Caco-2 (cell line): ENCODE measurements at regions not wholly inside any gene's neighbourhood (a gene's known extent, or its start where the extent isn't known, plus 50 kb on each side); places are given as distances from the start of the nearest gene placed in this dataset.

Experiments
- BruUV-seq: library from RNA; stranded (reverse); fragments of 400-500 nt; replicated peaks from 2 replicates; lab custom pipeline; 2021; lab: Mats Ljungman, UMichigan
- CTCF ChIA-PET: fragments of 300-600 bp; sonication (Branson Sonifier 250); formaldehyde crosslinking; loops from one replicate; lab custom pipeline; 2022; ENCODE audit warnings: antibody characterized with exemption; lab: Charles Lee
- POLR2A ChIA-PET: fragments of 300-600 bp; sonication (Branson Sonifier 250); formaldehyde crosslinking; loops from one replicate; lab custom pipeline; 2022; ENCODE audit warnings: antibody characterized with exemption; lab: Charles Lee
- DNase-seq, 2 experiments: peaks; one replicate each; pipeline versions ENCODE4 v3.0.0 to v3.0.0-alpha.2; 2020 to 2022
- H3K27me3 ChIP-seq: replicated peaks from 2 replicates; pipeline ENCODE4 v1.6.0; 2011; ENCODE audit warnings: low read length; ENCODE audit not compliant: control insufficient read depth, insufficient read depth
- H3K36me3 ChIP-seq: 2 replicates; pipeline ENCODE4 v1.5.1; 2011; ENCODE audit warnings: low read length; ENCODE audit not compliant: control insufficient read depth, insufficient read depth
- H3K4me1 ChIP-seq: fragments of 250-450 bp; sonication (Bioruptor Pico); 2 replicates; pipeline ENCODE4 v1.5.1; 2020; ENCODE audit warnings: mild to moderate bottlenecking
- H3K4me3 ChIP-seq: 2 replicates; pipeline ENCODE4 v1.5.1; 2011; ENCODE audit warnings: low read depth, mild to moderate bottlenecking, control low read depth, low read length
- H3K9me3 ChIP-seq: fragments of 250-450 bp; sonication (Bioruptor Pico); 2 replicates; pipeline ENCODE4 v1.5.1; 2020; ENCODE audit warnings: mild to moderate bottlenecking, moderate library complexity
- H3K27ac Mint-ChIP-seq: one replicate; pipeline ENCODE4 v1.8.0; 2022; ENCODE audit warnings: mixed read lengths; ENCODE audit not compliant: unreplicated experiment
- H3K27me3 Mint-ChIP-seq: one replicate; pipeline ENCODE4 v1.8.0; 2022; ENCODE audit warnings: mixed read lengths; ENCODE audit not compliant: insufficient read depth, unreplicated experiment
- H3K36me3 Mint-ChIP-seq: one replicate; pipeline ENCODE4 v1.8.0; 2022; ENCODE audit warnings: mild to moderate bottlenecking, mixed read lengths; ENCODE audit not compliant: insufficient read depth, unreplicated experiment
- H3K4me1 Mint-ChIP-seq: one replicate; pipeline ENCODE4 v1.8.0; 2022; ENCODE audit warnings: low read depth, mixed read lengths; ENCODE audit not compliant: unreplicated experiment
- H3K4me3 Mint-ChIP-seq: one replicate; pipeline ENCODE4 v1.8.0; 2022; ENCODE audit warnings: mild to moderate bottlenecking, moderate library complexity, mixed read lengths; ENCODE audit not compliant: unreplicated experiment
- H3K9me3 Mint-ChIP-seq: one replicate; pipeline ENCODE4 v1.8.0; 2022; ENCODE audit warnings: mixed read lengths; ENCODE audit not compliant: unreplicated experiment
- intact Hi-C: fragments of 100-400 bp; cut with micrococcal nuclease; formaldehyde crosslinking; loops from one replicate; pipeline ENCODE4 v1.10.0; 2022; ENCODE audit not compliant: unreplicated experiment
- TF ChIP-seq, protein P1 (sequence below), 2 experiments: fragments of 200-600 bp in 1 of 2; IDR thresholded peaks; 1 replicate in 1 of 2; 2 replicates in 1 of 2; pipeline versions ENCODE4 v1.5.1 to v1.8.0; 2011 to 2022; ENCODE audit warnings: antibody characterized with exemption in 1 of 2, control low read depth in 1 of 2, inconsistent platforms in 1 of 2, low read depth in 1 of 2, low read length in 1 of 2, mild to moderate bottlenecking in 1 of 2, moderate library complexity in 1 of 2; ENCODE audit not compliant: insufficient read depth in 1 of 2, severe bottlenecking in 1 of 2, unreplicated experiment in 1 of 2

DNA sequence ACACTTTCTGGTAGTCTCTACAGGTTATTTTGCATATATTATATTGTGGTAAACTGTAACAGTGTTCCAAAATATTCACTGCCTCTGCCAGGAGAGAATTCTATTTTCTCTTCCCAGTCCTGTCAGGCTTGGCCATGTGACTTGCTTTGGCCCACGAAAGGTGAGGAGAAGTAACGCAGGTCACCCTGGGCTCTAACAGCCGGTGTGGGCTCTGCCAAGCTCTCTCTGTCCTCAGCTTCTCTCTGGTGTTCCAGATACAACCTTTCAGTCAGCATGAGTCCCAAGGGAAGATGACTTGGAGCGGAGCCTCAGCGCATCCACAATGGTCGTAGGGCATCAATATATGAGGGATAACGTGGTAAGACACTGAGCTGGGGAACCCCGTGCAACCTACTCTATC is 113.0 kb upstream of the RREB1 start:
- peaks cover 13% of the 10 kb centered on the region for H3K4me1 ChIP-seq
- Mint-ChIP-seq H3K36me3 (no peaks in the 10 kb centered on the region), H3K9me3 (no peaks in the 10 kb centered on the region), H3K27me3 (no peaks in the 10 kb centered on the region), H3K4me3 (no peak overlapping the region), H3K4me1 (no peaks in the 10 kb centered on the region), H3K27ac (no peak overlapping the region)
- no peak overlapping the region for H3K4me3 ChIP-seq
- ChIA-PET CTCF (no interaction called here), POLR2A (no interaction called here)
- no peaks in the 10 kb centered on the region for H3K9me3 ChIP-seq
- TF ChIP-seq, protein P1, sequence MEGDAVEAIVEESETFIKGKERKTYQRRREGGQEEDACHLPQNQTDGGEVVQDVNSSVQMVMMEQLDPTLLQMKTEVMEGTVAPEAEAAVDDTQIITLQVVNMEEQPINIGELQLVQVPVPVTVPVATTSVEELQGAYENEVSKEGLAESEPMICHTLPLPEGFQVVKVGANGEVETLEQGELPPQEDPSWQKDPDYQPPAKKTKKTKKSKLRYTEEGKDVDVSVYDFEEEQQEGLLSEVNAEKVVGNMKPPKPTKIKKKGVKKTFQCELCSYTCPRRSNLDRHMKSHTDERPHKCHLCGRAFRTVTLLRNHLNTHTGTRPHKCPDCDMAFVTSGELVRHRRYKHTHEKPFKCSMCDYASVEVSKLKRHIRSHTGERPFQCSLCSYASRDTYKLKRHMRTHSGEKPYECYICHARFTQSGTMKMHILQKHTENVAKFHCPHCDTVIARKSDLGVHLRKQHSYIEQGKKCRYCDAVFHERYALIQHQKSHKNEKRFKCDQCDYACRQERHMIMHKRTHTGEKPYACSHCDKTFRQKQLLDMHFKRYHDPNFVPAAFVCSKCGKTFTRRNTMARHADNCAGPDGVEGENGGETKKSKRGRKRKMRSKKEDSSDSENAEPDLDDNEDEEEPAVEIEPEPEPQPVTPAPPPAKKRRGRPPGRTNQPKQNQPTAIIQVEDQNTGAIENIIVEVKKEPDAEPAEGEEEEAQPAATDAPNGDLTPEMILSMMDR (IDR thresholded peaks at IDR 0.05; ENCODE audit: insufficient read depth in 1 of 2, low read depth in 1 of 2, low read length in 1 of 2, severe bottlenecking in 1 of 2, unreplicated experiment in 1 of 2) = no peak
- BruUV-seq = no TSS peak
- H3K36me3 ChIP-seq = no peaks in the 10 kb centered on the region
- DNase-seq = no peak
- no peaks in the 10 kb centered on the region for H3K27me3 ChIP-seq
- intact Hi-C loops = no loop called here

DNA sequence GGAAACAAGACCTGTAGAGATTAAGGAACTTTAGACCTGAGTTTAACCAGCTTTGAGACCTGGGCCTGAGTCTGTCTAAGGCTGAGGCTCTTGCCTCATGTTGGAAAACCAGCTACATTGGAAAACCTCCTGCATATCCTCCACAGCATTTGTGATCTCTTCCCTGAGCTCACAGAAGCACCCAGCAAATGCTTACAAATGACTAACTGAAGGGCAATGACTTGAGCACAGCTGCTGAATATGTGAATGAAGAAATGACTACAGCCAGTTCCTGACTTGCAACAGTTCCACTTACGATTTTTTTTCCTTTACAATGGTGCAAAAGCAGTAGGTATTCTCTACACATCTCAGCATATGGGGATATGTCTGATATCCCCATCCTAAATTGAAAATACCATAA is 112.4 kb upstream of the RREB1 start:
- TF ChIP-seq, protein P1 (IDR thresholded peaks at IDR 0.05; ENCODE audit: insufficient read depth in 1 of 2, low read depth in 1 of 2, low read length in 1 of 2, severe bottlenecking in 1 of 2, unreplicated experiment in 1 of 2) = no peak
- H3K36me3 Mint-ChIP-seq = no peaks in the 10 kb centered on the region
- CTCF ChIA-PET = no interaction called here

DNA sequence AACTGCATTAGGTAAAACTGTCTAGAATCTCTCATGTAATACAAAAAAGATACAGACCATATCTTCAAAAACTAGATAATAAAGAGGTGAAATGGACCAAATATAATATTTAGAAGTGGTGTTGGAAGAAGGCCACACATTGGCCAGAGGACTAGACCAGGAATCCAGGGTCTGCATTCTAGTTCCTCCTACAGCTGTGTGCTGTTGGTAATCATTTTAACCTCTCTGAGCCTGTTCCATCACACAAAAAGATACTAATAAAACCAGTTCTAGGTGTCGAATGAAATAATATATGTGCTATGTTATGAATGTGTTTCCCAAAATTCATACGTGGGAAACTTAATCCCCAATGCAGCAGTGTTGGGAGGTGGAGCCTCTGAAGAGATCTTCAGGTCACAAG is 111.6 kb upstream of the RREB1 start:
- TF ChIP-seq, protein P1 (IDR thresholded peaks at IDR 0.05; ENCODE audit: insufficient read depth in 1 of 2, low read depth in 1 of 2, low read length in 1 of 2, severe bottlenecking in 1 of 2, unreplicated experiment in 1 of 2) = no peak
- no peaks in the 10 kb centered on the region for H3K36me3 Mint-ChIP-seq
- intact Hi-C loops = no loop called here
- no peaks in the 10 kb centered on the region for H3K9me3 Mint-ChIP-seq
- no peak overlapping the region for H3K27ac Mint-ChIP-seq
- no peaks in the 10 kb centered on the region for H3K27me3 ChIP-seq
- ChIA-PET POLR2A (no interaction called here), CTCF (interaction anchor here (0.7 kb wide), 1 partner anchor 239 kb away, joined by 3 read pairs; no protein-coding TSS in a partner anchor)
- no peak overlapping the region for H3K4me3 Mint-ChIP-seq
- H3K36me3 ChIP-seq = no peaks in the 10 kb centered on the region
- no peak for DNase-seq
- no peak overlapping the region for H3K4me3 ChIP-seq
- BruUV-seq = no TSS peak
- no peaks in the 10 kb centered on the region for H3K4me1 Mint-ChIP-seq
- H3K27me3 Mint-ChIP-seq = no peaks in the 10 kb centered on the region
- H3K9me3 ChIP-seq = no peaks in the 10 kb centered on the region
- peaks cover 13% of the 10 kb centered on the region for H3K4me1 ChIP-seq

More for the DNA sequence above, 112.4 kb upstream of the RREB1 start:
- H3K27ac Mint-ChIP-seq = no peak overlapping the region
- no peaks in the 10 kb centered on the region for H3K36me3 ChIP-seq
- H3K4me3 Mint-ChIP-seq = no peak overlapping the region
- no peaks in the 10 kb centered on the region for H3K9me3 ChIP-seq
- peaks cover 13% of the 10 kb centered on the region for H3K4me1 ChIP-seq
- intact Hi-C loops = no loop called here
- H3K4me1 Mint-ChIP-seq = no peaks in the 10 kb centered on the region
- no peak overlapping the region for H3K4me3 ChIP-seq
- no peaks in the 10 kb centered on the region for H3K27me3 Mint-ChIP-seq
- H3K9me3 Mint-ChIP-seq = no peaks in the 10 kb centered on the region
- POLR2A ChIA-PET = no interaction called here
- DNase-seq = no peak
- no TSS peak for BruUV-seq
- no peaks in the 10 kb centered on the region for H3K27me3 ChIP-seq
